ENCODE measurements at regions not wholly inside any gene's neighbourhood (a gene's known extent, or its start where the extent isn't known, plus 50 kb on each side); places are given as distances from the start of the nearest gene placed in this dataset.
"Not testable (repeated sequence)": the region's sequence is repeated elsewhere in the genome, so short reads cannot be mapped to it uniquely, and the experiment has no call there.

- H3K4me3 ChIP-seq (ENCODE audit: low read depth, low read length): no peak overlapping the region
- no peak for TF ChIP-seq CTCF (IDR thresholded peaks at IDR 0.05; ENCODE audit: low read depth, low read length, missing control alignments)
- no peak for DNase-seq (ENCODE audit: low read depth)
These were observed 182.7 kb upstream of the FGF16 start for GRCh38 chrX:77264490-77264889.

GRCh38 chrX:77275392-77275791 is 171.8 kb upstream of the FGF16 start:
- TF ChIP-seq CTCF (IDR thresholded peaks at IDR 0.05; ENCODE audit: low read depth, low read length, missing control alignments): no peak
- H3K4me3 ChIP-seq (ENCODE audit: low read depth, low read length): no peak overlapping the region
- DNase-seq (ENCODE audit: low read depth): no peak

DNA sequence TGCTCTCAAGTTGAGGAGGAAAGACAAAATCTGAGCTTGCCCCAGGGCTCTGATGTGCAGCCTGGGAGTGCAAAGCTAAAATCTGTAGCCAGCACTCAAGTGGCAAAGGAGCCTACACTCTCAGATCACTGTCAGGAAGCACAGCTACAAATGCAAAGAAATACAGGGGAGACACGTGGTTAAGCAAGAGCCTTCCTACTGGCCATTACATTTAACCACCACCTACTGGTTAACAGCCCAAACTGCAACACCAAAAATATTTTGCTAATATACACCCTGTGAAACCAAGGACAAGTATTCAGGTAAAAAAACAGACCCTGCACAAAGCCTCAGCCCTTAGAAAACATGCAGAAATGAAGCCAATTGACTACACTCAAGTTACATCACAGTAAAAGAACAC is 170.4 kb upstream of the FGF16 start:
- DNase-seq (ENCODE audit: low read depth): no peak
- no peak overlapping the region for H3K4me3 ChIP-seq (ENCODE audit: low read depth, low read length)
- TF ChIP-seq CTCF (IDR thresholded peaks at IDR 0.05; ENCODE audit: low read depth, low read length, missing control alignments): no peak

- DNase-seq (ENCODE audit: low read depth): no peak
- TF ChIP-seq CTCF (IDR thresholded peaks at IDR 0.05; ENCODE audit: low read depth, low read length, missing control alignments): no peak
- H3K4me3 ChIP-seq (ENCODE audit: low read depth, low read length): no peak overlapping the region
These were observed 169.3 kb upstream of the FGF16 start for GRCh38 chrX:77277911-77278310.

DNA sequence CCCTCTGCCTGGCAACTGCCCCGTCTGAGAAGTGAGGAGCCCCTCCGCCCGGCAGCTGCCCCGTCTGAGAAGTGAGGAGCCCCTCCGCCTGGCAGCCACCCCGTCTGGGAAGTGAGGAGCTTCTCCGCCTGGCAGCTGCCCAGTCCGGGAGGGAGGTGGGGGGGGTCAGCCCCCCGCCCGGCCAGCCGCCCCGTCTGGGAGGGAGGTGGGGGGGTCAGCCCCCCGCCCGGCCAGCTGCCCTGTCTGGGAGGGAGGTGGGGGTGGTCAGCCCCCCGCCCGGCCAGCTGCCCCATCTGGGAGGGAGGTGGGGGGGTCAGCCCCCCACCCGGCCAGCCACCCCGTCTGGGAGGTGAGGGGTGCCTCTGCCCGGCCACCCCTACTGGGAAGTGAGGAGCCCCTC is 167.8 kb upstream of the FGF16 start:
- DNase-seq (ENCODE audit: low read depth); H3K4me3 ChIP-seq (ENCODE audit: low read depth, low read length): not testable (repeated sequence)

DNA sequence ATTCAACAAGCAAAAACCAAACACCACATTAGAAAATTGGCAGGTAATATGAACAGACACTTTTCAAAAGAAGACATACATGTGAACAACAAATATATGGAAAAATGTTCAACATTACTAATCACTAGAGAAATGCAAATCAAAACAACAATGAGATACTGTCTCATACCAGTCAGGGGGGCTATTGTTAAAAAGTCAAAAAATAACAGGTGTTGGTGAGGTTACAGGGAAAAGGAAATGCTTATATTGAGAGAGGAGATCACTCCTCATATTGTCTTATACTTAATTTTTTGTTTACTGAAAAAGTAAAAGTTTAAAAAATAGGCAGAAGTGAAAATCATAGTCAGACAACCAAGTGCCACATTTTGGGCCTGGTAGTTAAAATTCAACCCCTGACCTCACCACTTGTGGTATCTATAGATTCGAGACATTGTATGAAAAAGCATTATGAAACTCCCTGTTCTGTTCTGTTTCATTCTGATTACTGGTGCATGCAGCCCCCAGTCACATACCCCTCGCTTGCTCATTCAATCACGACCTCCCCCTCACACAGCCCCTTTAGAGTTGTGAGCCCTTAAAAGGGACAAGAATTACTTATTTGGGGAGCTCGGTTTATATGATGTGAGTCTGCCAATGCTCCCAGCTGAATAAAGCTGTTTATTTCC is 153.7 kb upstream of the FGF16 start:
- no peak for TF ChIP-seq CTCF (IDR thresholded peaks at IDR 0.05; ENCODE audit: low read depth, low read length, missing control alignments)
- DNase-seq (ENCODE audit: low read depth): no peak
- H3K4me3 ChIP-seq (ENCODE audit: low read depth, low read length): no peak overlapping the region

GRCh38 chrX:77298296-77298695 is 148.9 kb upstream of the FGF16 start:
- no peak overlapping the region for H3K4me3 ChIP-seq (ENCODE audit: low read depth, low read length)
- no peak for TF ChIP-seq CTCF (IDR thresholded peaks at IDR 0.05; ENCODE audit: low read depth, low read length, missing control alignments)
- no peak for DNase-seq (ENCODE audit: low read depth)
